Coronary artery (tissue), 2 donors: ENCODE measurements at regions not wholly inside any gene's neighbourhood (a gene's known extent, or its start where the extent isn't known, plus 50 kb on each side); places are given as distances from the start of the nearest gene placed in this dataset.

ENCODE experiments used
- DNase-seq: peaks from one replicate; pipeline ENCODE4 v3.0.0-alpha.2; 2017; ENCODE audit warnings: low spot score
- H3K27ac ChIP-seq, 2 donors: fragments of 200-600 bp; sonication (generic); one replicate each; pipeline ENCODE4 v1.5.1; 2016 to 2019
- H3K4me3 ChIP-seq: fragments of 200-600 bp; sonication (generic); 2 replicates; pipeline ENCODE4 v1.5.1; 2016; ENCODE audit warnings: mild to moderate bottlenecking, moderate library complexity
- CTCF ChIP-seq: fragments of 200-600 bp; sonication (generic); IDR thresholded peaks from one replicate; pipeline ENCODE4 v1.5.1; 2019; ENCODE audit warnings: antibody characterized with exemption

GRCh38 chr12:58532855-58533608 lies 387.3 kb downstream of the LRIG3 start:
- no peak overlapping the region for H3K4me3 ChIP-seq
- DNase-seq, result no peak
- no peak for TF ChIP-seq CTCF
- no peak overlapping the region for H3K27ac ChIP-seq

GRCh38 chr12:58533652-58534051 lies 386.7 kb downstream of the LRIG3 start:
- Histone ChIP-seq H3K4me3 (no peak overlapping the region), H3K27ac (no peak overlapping the region)
- no peak for DNase-seq
- no peak for TF ChIP-seq CTCF

GRCh38 chr12:58537278-58537677 lies 383.0 kb downstream of the LRIG3 start:
- no peak for DNase-seq

GRCh38 chr12:58539295-58539694 lies 381.0 kb downstream of the LRIG3 start:
- no peak for DNase-seq
- no peak overlapping the region for H3K4me3 ChIP-seq
- H3K27ac ChIP-seq, result no peak overlapping the region
- TF ChIP-seq CTCF, result no peak

More at GRCh38 chr12:58537278-58537677, 383.0 kb downstream of the LRIG3 start:
- Histone ChIP-seq H3K4me3 (no peak overlapping the region), H3K27ac (peak overlapping the region; percentile 40 to 47)
- no peak for TF ChIP-seq CTCF

- peak; percentile 53 for TF ChIP-seq CTCF
- DNase-seq, result peak; percentile 82
- H3K4me3 ChIP-seq, result no peak overlapping the region
- H3K27ac ChIP-seq, result peak overlapping the region in 1 of 2 donors; percentile 25
Measured at GRCh38 chr12:58540480-58541299, 379.6 kb downstream of the LRIG3 start.

- Histone ChIP-seq H3K27ac (no peak overlapping the region), H3K4me3 (no peak overlapping the region)
- TF ChIP-seq CTCF, result no peak
- DNase-seq, result no peak
Measured at GRCh38 chr12:58541300-58541690, 379.0 kb downstream of the LRIG3 start.
